AG10803 (cell line): ENCODE measurements at regions not wholly inside any gene's neighbourhood (a gene's known extent, or its start where the extent isn't known, plus 50 kb on each side); places are given as distances from the start of the nearest gene placed in this dataset.
A peak's percentile ranks its signal among the peaks of the same experiment; 100 is the strongest.

ENCODE experiments used
- DNase-seq: peaks from one replicate; pipeline ENCODE4 v3.0.0; 2010; ENCODE audit warnings: low read depth
- H3K4me3 ChIP-seq: 2 replicates; pipeline ENCODE4 v1.5.1; 2011; ENCODE audit warnings: mild to moderate bottlenecking, low read length, control low read depth
- CTCF ChIP-seq: conservative IDR thresholded peaks from 2 replicates; pipeline ENCODE4 v1.5.1; 2011; ENCODE audit warnings: mild to moderate bottlenecking, low read length, control low read depth, inconsistent platforms

GRCh38 chr1:73824065-73824464 lies 373.9 kb downstream of the LRRIQ3 start:
- no peak for DNase-seq
- no peak for TF ChIP-seq CTCF
- H3K4me3 ChIP-seq = no peak overlapping the region

GRCh38 chr1:73821520-73821919 lies 376.5 kb downstream of the LRRIQ3 start:
- no peak for TF ChIP-seq CTCF
- no peak for DNase-seq
- H3K4me3 ChIP-seq = no peak overlapping the region

- TF ChIP-seq CTCF = no peak
- no peak for DNase-seq
- H3K4me3 ChIP-seq = no peak overlapping the region
Observed at GRCh38 chr1:73820843-73821242, 377.1 kb downstream of the LRRIQ3 start.

GRCh38 chr1:73813716-73814115 lies 384.3 kb downstream of the LRRIQ3 start:
- TF ChIP-seq CTCF = 0 out of 2 replicates have a peak, but pooled peaks have one; percentile 11
- H3K4me3 ChIP-seq = no peak overlapping the region
- no peak for DNase-seq

GRCh38 chr1:73813236-73813635 lies 384.7 kb downstream of the LRRIQ3 start:
- DNase-seq = peak; percentile 7
- no peak for TF ChIP-seq CTCF
- no peak overlapping the region for H3K4me3 ChIP-seq

GRCh38 chr1:73811798-73812197 lies 386.2 kb downstream of the LRRIQ3 start:
- no peak for DNase-seq
- TF ChIP-seq CTCF = no peak
- no peak overlapping the region for H3K4me3 ChIP-seq

- no peak overlapping the region for H3K4me3 ChIP-seq
- no peak for TF ChIP-seq CTCF
- DNase-seq = no peak
Observed at GRCh38 chr1:73804935-73805334, 393.0 kb downstream of the LRRIQ3 start.
